ENCODE measurements at regions not wholly inside any gene's neighbourhood (a gene's known extent, or its start where the extent isn't known, plus 50 kb on each side); places are given as distances from the start of the nearest gene placed in this dataset.

- Mint-ChIP-seq H3K27me3 (peaks cover 2% of the 10 kb centered on the region), H3K36me3 (ENCODE audit: low read depth) (no peaks in the 10 kb centered on the region), H3K4me3 (no peak overlapping the region), H3K4me1 (no peaks in the 10 kb centered on the region), H3K27ac (no peak overlapping the region)
- no peak for DNase-seq
- no peak for ATAC-seq
- no peaks in the 10 kb centered on the region for H3K9me3 ChIP-seq (ENCODE audit: control insufficient read depth, low read length, poor library complexity, severe bottlenecking)
Observed at GRCh38 chr13:72505376-72505775, 222.1 kb downstream of the MZT1 start.

GRCh38 chr13:72504131-72504841 lies 223.1 kb downstream of the MZT1 start:
- Mint-ChIP-seq H3K27me3 (no peaks in the 10 kb centered on the region), H3K4me3 (no peak overlapping the region), H3K4me1 (no peaks in the 10 kb centered on the region), H3K36me3 (ENCODE audit: low read depth) (no peaks in the 10 kb centered on the region), H3K27ac (no peak overlapping the region)
- ATAC-seq (no peak), DNase-seq (no peak)
- H3K9me3 ChIP-seq (ENCODE audit: control insufficient read depth, low read length, poor library complexity, severe bottlenecking), result no peaks in the 10 kb centered on the region

GRCh38 chr13:72500851-72501250 lies 226.6 kb downstream of the MZT1 start:
- DNase-seq (no peak), ATAC-seq (no peak)
- H3K36me3 Mint-ChIP-seq (ENCODE audit: low read depth), result no peaks in the 10 kb centered on the region
- no peak overlapping the region for H3K4me3 Mint-ChIP-seq
- H3K4me1 Mint-ChIP-seq, result no peaks in the 10 kb centered on the region
- H3K27me3 Mint-ChIP-seq, result no peaks in the 10 kb centered on the region
- H3K27ac Mint-ChIP-seq, result no peak overlapping the region
- no peaks in the 10 kb centered on the region for H3K9me3 ChIP-seq (ENCODE audit: control insufficient read depth, low read length, poor library complexity, severe bottlenecking)

- H3K27ac Mint-ChIP-seq, result no peak overlapping the region
- no peaks in the 10 kb centered on the region for H3K4me1 Mint-ChIP-seq
- no peaks in the 10 kb centered on the region for H3K36me3 Mint-ChIP-seq (ENCODE audit: low read depth)
- DNase-seq (no peak), ATAC-seq (no peak)
- H3K4me3 Mint-ChIP-seq, result no peak overlapping the region
- H3K27me3 Mint-ChIP-seq, result no peaks in the 10 kb centered on the region
- no peaks in the 10 kb centered on the region for H3K9me3 ChIP-seq (ENCODE audit: control insufficient read depth, low read length, poor library complexity, severe bottlenecking)
Observed at GRCh38 chr13:72495681-72496080, 231.7 kb downstream of the MZT1 start.

- no peaks in the 10 kb centered on the region for H3K36me3 Mint-ChIP-seq (ENCODE audit: low read depth)
- no peaks in the 10 kb centered on the region for H3K9me3 ChIP-seq (ENCODE audit: control insufficient read depth, low read length, poor library complexity, severe bottlenecking)
- no peak overlapping the region for H3K27ac Mint-ChIP-seq
- H3K27me3 Mint-ChIP-seq, result no peaks in the 10 kb centered on the region
- no peak overlapping the region for H3K4me3 Mint-ChIP-seq
- H3K4me1 Mint-ChIP-seq, result no peaks in the 10 kb centered on the region
- no peak for ATAC-seq
- DNase-seq, result no peak
Observed at GRCh38 chr13:72489751-72490150, 237.7 kb downstream of the MZT1 start.

- Mint-ChIP-seq H3K4me3 (no peak overlapping the region), H3K36me3 (ENCODE audit: low read depth) (no peaks in the 10 kb centered on the region), H3K27me3 (no peaks in the 10 kb centered on the region), H3K27ac (no peak overlapping the region), H3K4me1 (no peaks in the 10 kb centered on the region)
- H3K9me3 ChIP-seq (ENCODE audit: control insufficient read depth, low read length, poor library complexity, severe bottlenecking), result no peaks in the 10 kb centered on the region
- no peak for DNase-seq
- ATAC-seq, result no peak
Observed at GRCh38 chr13:72473321-72473720, 254.1 kb downstream of the MZT1 start.

- Mint-ChIP-seq H3K27ac (no peak overlapping the region), H3K4me1 (no peaks in the 10 kb centered on the region), H3K27me3 (no peaks in the 10 kb centered on the region), H3K4me3 (no peak overlapping the region), H3K36me3 (ENCODE audit: low read depth) (no peaks in the 10 kb centered on the region)
- DNase-seq (no peak), ATAC-seq (no peak)
- H3K9me3 ChIP-seq (ENCODE audit: control insufficient read depth, low read length, poor library complexity, severe bottlenecking), result no peaks in the 10 kb centered on the region
Observed at GRCh38 chr13:72469906-72470305, 257.5 kb downstream of the MZT1 start.

GRCh38 chr13:72463561-72463960 lies 263.9 kb downstream of the MZT1 start:
- no peaks in the 10 kb centered on the region for H3K9me3 ChIP-seq (ENCODE audit: control insufficient read depth, low read length, poor library complexity, severe bottlenecking)
- H3K27me3 Mint-ChIP-seq, result no peaks in the 10 kb centered on the region
- no peak overlapping the region for H3K27ac Mint-ChIP-seq
- no peaks in the 10 kb centered on the region for H3K4me1 Mint-ChIP-seq
- ATAC-seq (no peak), DNase-seq (no peak)
- no peak overlapping the region for H3K4me3 Mint-ChIP-seq
- H3K36me3 Mint-ChIP-seq (ENCODE audit: low read depth), result no peaks in the 10 kb centered on the region

- H3K4me3 Mint-ChIP-seq, result no peak overlapping the region
- H3K36me3 Mint-ChIP-seq (ENCODE audit: low read depth), result no peaks in the 10 kb centered on the region
- H3K27ac Mint-ChIP-seq, result no peak overlapping the region
- H3K4me1 Mint-ChIP-seq, result no peaks in the 10 kb centered on the region
- H3K27me3 Mint-ChIP-seq, result no peaks in the 10 kb centered on the region
- H3K9me3 ChIP-seq (ENCODE audit: control insufficient read depth, low read length, poor library complexity, severe bottlenecking), result no peaks in the 10 kb centered on the region
- ATAC-seq (no peak), DNase-seq (no peak)
Observed at GRCh38 chr13:72462726-72463125, 264.7 kb downstream of the MZT1 start.

- Mint-ChIP-seq H3K4me3 (no peak overlapping the region), H3K27ac (no peak overlapping the region), H3K36me3 (ENCODE audit: low read depth) (no peaks in the 10 kb centered on the region), H3K4me1 (no peaks in the 10 kb centered on the region), H3K27me3 (no peaks in the 10 kb centered on the region)
- no peak for DNase-seq
- no peaks in the 10 kb centered on the region for H3K9me3 ChIP-seq (ENCODE audit: control insufficient read depth, low read length, poor library complexity, severe bottlenecking)
- ATAC-seq, result no peak
Observed at GRCh38 chr13:72462166-72462565, 265.3 kb downstream of the MZT1 start.

GRCh38 chr13:72458701-72459100 lies 268.7 kb downstream of the MZT1 start:
- ATAC-seq (no peak), DNase-seq (no peak)
- no peaks in the 10 kb centered on the region for H3K9me3 ChIP-seq (ENCODE audit: control insufficient read depth, low read length, poor library complexity, severe bottlenecking)
- no peaks in the 10 kb centered on the region for H3K36me3 Mint-ChIP-seq (ENCODE audit: low read depth)
- H3K27ac Mint-ChIP-seq, result no peak overlapping the region
- no peaks in the 10 kb centered on the region for H3K27me3 Mint-ChIP-seq
- H3K4me3 Mint-ChIP-seq, result no peak overlapping the region
- H3K4me1 Mint-ChIP-seq, result no peaks in the 10 kb centered on the region

GRCh38 chr13:72457151-72457550 lies 270.3 kb downstream of the MZT1 start:
- no peaks in the 10 kb centered on the region for H3K27me3 Mint-ChIP-seq
- H3K36me3 Mint-ChIP-seq (ENCODE audit: low read depth), result no peaks in the 10 kb centered on the region
- ATAC-seq, result no peak
- H3K4me1 Mint-ChIP-seq, result no peaks in the 10 kb centered on the region
- no peak for DNase-seq
- no peak overlapping the region for H3K4me3 Mint-ChIP-seq
- no peak overlapping the region for H3K27ac Mint-ChIP-seq
- H3K9me3 ChIP-seq (ENCODE audit: control insufficient read depth, low read length, poor library complexity, severe bottlenecking), result no peaks in the 10 kb centered on the region

GRCh38 chr13:72456486-72456885 lies 270.9 kb downstream of the MZT1 start:
- no peaks in the 10 kb centered on the region for H3K36me3 Mint-ChIP-seq (ENCODE audit: low read depth)
- no peak overlapping the region for H3K4me3 Mint-ChIP-seq

GRCh38 chr13:72453161-72453560 lies 274.3 kb downstream of the MZT1 start:
- DNase-seq, result no peak
- no peak for ATAC-seq
- Mint-ChIP-seq H3K4me3 (no peak overlapping the region), H3K27me3 (no peaks in the 10 kb centered on the region), H3K36me3 (ENCODE audit: low read depth) (no peaks in the 10 kb centered on the region), H3K27ac (no peak overlapping the region), H3K4me1 (no peaks in the 10 kb centered on the region)
- H3K9me3 ChIP-seq (ENCODE audit: control insufficient read depth, low read length, poor library complexity, severe bottlenecking), result no peaks in the 10 kb centered on the region

More at GRCh38 chr13:72456486-72456885, 270.9 kb downstream of the MZT1 start:
- no peaks in the 10 kb centered on the region for H3K9me3 ChIP-seq (ENCODE audit: control insufficient read depth, low read length, poor library complexity, severe bottlenecking)
- Mint-ChIP-seq H3K27ac (no peak overlapping the region), H3K27me3 (no peaks in the 10 kb centered on the region), H3K4me1 (no peaks in the 10 kb centered on the region)
- DNase-seq (no peak), ATAC-seq (no peak)

Data from T-helper 17 cell (primary cell).